Right lung (tissue), 2 donors: ENCODE measurements at regions not wholly inside any gene's neighbourhood (a gene's known extent, or its start where the extent isn't known, plus 50 kb on each side); places are given as distances from the start of the nearest gene placed in this dataset.
"Not testable (repeated sequence)": the region's sequence is repeated elsewhere in the genome, so short reads cannot be mapped to it uniquely, and the experiment has no call there.

ENCODE experiments used
- DNase-seq, 2 donors: peaks; one replicate each; pipeline ENCODE4 v3.0.0-alpha.2; 2013

DNA sequence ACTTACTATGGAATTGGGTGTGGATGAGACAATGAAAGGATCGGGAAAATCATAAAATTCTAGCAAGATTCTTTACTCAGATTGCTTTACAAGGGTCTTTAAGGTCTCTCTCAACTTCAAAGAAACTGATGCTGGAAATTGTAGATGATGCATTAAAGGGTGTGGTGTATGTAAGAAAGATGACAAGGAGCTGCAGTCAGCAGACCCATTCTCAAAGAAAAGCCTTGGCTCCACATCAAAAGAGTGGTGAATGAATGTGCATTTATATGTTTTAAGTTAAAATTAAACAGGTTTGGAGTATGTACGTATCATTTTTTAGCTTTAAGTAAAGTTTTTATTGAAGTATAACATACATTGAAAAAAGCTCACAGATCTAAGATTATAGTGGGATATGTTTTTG lies 194.5 kb downstream of the C12orf75 start:
- no peak for DNase-seq

DNA sequence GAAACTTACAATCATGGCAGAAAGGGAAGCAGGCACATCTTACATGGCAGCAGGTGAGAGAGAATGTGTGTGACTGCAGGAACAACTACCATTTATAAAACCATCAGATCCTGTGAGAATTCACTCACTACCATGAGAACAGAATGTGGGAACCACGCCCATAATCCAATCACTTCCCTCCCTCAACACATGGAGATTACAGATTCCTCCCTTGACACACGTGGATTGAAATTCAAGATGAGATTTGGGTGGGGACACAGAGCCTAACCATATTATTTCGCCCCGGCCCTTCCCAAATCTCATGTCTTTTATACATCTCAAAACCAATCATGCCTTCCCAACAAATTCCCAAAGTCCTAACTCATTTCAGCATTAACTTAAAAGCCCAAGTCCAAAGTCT lies 203.6 kb downstream of the C12orf75 start:
- DNase-seq, result no peak

DNA sequence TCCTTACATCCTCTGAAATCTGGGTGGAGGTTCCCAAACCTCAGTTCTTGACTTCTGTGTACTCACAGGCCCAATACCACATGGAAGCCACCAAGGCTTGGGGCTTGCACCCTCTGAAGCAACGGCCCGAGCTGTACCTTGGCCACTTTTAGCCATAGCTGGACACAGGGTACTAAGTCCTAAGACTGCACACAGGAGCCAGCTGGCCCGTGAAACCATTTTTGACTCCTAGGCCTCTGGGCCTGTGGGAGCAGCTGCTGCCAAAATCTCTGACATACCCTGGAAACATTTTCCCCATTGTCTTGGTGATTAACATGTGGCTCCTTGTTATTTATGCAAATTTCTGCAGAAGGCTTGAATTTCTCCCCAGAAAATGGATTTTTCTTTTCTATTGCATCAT lies 204.5 kb downstream of the C12orf75 start:
- not testable (repeated sequence) for DNase-seq

DNA sequence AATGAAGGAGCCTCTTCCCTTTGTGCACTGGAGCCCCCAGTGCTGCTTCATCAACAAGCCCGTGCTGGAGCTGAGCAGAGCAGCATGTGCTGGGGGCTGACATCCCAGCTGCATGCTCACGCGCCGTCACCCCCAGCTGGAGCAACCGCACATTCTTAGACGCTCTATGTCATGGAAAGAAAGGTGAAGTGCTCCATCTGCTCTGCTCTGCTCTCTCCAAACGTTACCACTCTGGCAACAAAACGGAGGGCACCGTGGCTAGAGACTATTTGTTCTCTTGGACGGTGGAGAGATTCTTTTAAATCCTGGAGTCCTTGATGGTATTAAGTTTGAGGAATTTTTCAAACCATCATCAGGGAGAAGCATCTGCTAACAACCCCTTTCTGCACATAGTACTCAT lies 208.4 kb downstream of the C12orf75 start:
- DNase-seq, result no peak

DNA sequence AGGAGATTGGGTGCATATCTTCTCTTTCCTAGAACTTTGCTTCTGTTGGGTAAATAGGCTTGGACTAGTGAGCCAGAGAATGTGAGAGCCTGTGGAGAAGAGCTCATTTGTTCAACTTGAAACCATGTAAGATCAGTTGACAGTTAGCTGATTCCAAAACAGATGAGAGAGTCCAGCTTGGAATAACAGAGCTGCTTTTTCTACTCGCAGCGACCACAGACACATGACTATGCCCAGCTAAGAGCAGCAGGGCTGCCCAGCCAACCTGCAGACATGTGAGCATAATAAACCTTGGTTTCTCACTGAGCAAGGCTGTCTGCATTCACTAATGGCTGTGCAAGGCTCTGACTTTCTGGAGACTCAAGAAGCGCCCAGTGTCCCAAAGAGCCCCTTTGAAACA lies 209.2 kb downstream of the C12orf75 start:
- no peak for DNase-seq

DNA sequence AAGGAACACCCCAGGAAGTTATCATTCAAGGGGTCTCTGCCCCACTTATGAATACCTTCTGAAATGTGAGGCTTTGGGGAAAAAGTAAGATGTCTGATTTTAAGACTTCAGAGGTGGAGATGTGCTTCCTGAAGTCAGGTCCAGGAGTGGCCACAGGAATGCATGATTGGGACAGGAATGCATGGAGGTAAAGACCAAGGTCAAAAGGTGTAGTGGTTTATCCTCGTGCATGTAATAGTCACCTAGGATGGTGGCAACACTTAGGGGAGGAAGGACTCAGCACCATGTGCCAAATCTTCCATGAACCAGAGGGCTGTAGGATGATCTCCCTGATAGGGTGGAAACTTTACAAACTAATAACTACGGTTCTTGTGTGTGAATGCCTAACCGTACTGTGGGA lies 217.3 kb downstream of the C12orf75 start:
- no peak for DNase-seq

DNA sequence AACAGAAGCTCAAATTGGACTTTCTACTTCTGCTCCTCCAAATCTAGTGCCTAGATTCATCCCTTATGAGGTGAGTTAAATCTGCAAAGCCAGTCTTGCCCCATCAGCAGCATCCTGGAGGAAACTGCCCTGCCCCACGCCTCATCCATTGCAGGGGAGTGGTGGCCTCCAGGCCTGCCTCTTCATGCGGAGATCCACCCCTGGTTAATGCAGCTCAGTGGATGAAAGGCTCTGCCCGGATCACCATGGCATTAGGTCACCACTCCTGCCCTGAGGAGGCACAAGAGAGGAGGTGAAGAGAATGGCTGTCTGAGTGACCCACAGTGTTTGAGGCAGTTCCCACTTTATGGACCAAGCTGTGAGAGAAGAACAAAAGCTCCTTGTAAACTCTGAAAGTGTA lies 218.1 kb downstream of the C12orf75 start:
- DNase-seq, result no peak

DNA sequence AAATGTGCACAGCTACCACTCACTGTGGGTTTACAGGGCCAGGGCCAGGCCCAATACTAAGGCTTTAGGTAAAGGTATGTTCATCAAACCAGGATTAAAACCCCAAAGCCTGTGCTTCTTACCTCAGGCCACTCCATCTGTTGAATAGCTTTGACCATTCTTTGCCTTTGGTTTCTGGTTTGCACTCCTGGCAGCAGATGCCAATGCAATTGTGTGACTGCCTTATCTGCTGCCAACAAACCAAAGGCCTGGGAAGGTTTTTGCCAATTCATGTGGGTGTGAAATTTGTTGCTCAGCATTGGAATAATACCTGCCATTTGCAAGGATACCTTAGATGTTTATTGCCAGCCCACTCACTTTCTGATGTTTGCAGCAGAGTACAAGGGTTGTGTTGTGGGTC lies 221.6 kb downstream of the C12orf75 start:
- no peak for DNase-seq

DNA sequence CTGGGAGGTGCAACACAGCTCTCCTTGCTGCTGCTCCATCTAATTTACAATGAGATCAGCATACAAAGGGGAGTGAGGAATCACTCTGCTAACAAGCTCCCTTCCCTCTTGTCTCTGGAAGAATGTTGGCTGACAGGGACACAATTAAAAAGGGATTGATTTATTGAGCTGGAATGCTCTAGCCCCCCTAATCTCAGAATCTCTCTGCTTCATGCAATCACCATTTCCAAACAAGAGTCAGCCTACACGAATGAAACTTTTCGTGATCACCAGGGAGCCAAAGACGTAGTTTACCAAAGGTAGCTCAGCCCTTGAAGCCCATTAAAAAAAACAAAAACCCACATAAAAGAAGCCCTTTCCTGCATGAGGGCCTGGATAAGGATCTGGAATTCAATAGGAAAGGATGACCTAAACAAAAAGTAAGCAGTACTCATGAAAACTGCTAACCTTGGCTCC lies 223.8 kb downstream of the C12orf75 start:
- no peak for DNase-seq

DNA sequence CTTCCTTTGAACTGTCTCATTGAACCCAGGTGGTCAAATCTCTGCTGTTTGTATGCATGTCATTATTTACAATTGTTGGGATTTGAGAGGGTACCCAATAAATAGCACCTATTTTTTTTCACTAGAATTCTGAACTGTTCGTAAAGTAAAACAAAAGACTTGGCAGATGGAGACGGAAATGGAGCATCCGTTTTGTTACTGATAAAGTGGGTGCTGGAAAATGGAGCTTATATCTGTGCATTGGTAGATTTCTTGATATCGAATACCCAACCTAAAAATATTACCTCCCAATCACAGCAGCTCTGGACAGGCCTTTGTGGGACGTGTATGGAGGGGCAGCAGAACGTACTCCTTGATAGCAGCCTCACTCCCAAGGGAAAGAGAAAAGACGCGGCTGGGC lies 224.4 kb downstream of the C12orf75 start:
- DNase-seq, result no peak

DNA sequence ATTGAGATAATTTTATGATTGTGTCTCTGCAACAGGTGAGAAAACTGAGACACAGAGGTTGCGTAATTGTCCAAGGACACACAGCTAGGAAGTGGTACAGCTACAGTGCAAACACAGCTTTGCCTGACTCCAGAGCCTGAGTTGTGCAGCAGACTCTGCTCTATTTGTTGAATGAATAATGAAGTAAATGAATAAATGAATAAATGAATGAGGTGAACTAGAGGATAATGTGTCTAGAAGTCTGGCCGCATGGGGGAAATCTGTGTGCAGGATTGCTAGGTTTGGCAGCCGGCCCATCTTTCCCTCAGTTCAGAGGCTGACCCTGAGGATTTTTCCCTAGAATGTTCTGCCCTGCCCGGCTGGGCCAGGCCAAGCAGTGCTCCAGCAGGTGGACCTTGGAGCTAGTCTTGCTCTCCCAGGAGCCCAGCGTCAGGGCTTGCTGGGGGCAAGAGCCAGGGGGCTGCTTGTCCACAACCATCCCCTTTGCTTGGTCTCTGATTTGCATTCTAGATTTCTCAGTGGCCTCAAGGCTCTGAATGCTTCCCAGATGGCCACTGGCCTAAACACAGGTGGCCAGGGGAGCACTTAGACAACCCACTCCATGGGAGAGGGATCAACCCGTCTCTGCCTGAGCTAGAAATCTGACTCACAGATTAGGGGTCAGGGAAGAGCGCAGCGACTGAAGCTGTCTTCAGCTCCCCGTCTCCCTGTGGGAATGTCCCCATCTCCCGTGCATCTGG lies 225.2 kb downstream of the C12orf75 start:
- DNase-seq, result no peak

DNA sequence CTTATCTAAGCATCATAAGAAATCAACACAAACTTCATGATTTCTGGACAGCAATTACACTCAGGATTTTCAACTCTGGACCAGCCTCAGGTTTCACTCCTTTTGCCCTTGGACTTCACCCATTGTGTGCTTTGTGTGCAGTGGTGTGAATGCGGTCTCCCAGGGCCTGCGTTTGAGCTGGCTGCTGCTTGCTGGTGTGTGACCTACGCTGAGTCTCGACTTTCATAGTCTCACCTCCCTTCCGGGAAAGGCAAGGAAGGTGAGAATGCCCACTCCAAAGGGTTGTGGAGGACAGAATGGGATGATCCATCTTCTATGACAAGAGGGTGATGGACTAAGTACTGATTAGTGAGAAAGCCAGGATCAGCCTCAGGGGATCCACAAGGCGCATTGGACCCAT lies 228.8 kb downstream of the C12orf75 start:
- no peak for DNase-seq

DNA sequence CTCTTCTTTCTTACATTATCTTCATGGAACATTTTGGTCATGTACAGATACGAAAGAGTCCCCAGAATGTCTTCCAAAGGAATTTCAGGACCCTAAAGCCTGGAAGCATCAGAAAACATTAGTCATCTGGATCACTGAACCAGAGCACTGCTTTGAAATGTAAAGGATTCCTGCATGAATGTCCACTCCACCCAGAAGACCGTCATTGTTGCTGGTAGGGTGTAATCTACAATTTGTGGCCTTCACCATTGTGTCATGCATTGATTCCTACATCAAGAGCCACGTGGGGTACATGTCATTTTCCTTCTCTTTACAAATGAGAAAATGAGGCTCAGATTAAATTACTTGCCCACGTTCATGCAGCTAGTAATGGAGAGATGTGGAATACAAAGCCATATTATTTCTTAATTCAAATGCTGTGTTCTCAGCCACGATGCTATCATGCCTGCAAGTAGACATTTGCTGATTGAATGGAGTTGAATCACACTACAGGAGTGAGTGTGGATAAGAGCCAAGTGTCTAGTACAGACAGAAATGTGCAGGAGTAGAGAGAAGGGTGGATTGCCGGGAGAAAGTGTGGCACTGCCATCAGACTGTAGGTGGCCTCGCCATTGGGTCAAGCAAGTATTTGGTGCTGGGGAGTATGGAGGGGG lies 231.2 kb downstream of the C12orf75 start:
- peak; percentile 34 to 35 for DNase-seq

DNA sequence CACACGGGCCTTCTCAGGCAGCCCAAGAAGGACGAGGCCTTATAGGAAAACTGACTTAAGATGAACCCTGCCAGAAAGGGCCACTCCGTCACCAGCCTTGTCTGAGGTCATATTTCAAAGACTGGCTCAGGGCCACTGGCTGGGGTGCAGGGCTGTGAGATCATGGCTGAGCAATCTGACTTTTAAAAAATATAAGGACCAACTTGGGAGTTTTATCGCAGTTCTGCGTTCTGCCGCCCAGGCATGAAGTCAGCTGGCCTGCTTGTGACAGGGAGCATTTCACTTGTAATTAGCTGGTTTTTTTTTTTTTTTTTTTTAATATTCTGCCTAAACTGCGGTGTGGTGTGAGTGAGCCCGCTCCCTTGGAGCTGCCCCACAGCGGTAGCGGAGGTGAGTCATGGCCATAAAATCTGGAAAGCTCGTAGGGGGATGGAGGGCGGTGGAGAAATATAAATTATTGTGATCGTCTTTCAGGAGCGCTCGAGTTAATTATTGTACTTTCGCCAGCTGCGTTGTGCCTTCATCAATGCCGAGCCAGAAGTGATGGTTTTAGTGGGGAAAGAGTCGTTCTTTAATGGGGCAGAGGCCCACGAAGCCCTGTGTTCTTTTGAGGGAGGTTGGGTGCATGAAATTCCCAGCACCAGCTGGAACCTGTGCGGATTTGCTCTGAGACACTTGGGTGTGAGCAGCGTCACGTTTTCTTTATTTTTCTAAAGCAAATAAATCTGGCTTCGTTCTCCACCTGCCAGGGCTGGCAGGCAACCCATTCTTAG lies 231.9 kb downstream of the C12orf75 start:
- DNase-seq, result peak in 1 of 2 donors; percentile 34

DNA sequence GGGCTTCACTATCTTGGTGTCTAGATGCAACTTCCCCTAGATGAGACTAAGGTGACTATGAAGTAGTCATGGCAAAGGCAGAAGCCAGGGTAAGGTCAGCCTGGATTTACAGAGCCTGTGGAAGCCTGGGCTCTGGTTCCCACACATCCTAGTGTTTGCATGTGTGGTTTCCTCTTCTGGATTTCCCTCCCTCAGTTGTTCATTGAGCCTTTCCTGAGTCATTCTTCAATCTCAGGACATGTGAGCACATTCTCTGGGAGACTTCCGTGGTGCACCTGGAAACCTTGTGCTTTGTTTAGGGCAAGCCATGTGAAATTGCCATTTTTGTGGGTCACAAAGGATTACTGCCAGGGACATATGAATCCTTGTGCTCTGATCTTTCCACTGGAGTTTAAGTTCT lies 236.6 kb downstream of the C12orf75 start:
- no peak for DNase-seq

DNA sequence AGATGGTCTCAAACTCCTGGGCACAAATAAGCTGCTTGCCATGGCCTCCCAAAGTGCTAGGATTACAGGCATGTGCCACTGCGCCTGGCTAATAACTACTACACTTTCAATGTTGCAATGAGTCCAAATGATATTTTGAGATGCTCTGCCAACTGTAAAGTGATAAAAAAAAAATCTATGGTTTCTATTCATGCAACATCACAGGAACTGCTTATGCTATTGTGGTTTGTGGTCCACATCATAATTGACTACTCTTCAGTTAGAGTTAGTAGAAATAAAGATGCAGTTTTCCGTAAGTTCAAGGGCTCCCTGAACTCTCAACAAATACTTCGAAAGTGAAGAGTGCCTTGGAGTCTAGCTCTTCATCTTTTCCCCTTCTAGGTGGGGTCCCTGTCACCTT lies 239.4 kb downstream of the C12orf75 start:
- DNase-seq, result no peak

DNA sequence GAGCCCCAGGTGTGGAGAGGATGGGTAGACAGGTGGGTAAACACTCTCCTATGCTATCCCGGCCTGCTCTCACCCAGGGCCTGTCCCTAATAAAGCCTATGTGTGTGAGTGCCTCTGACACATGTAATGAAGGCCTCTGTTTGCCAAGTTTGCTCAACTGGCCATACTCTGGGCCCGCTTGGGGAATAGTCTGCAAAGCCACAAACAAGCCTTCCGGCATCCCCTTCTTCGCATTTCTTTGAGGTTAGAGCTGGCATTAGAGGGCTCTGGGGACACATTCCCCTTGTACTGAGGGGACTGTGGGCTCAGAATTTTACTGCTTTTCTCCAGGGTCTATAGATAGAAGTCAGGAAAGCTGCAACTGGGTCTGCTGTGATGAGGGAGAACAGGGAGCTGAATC lies 240.5 kb downstream of the C12orf75 start:
- DNase-seq, result no peak

DNA sequence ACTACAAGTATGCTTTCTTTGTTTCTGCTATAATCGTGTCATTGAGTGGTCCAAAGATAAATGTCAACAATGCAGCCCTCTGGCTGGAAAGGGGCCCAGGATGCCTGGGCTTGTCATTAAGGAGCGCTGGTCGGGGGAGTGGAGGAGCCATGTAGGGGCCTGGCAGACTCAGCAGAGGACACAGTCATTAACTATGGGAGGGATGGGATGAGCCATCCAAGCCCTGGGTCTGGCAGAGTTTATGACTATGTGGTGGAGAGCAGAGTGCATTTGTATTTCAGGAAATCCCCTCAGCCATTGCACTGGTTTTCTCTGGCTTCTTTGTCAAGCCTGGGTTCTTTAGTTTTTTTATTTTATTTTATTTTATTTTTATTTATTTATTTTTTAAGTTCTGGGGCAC lies 243.1 kb downstream of the C12orf75 start:
- no peak for DNase-seq

DNA sequence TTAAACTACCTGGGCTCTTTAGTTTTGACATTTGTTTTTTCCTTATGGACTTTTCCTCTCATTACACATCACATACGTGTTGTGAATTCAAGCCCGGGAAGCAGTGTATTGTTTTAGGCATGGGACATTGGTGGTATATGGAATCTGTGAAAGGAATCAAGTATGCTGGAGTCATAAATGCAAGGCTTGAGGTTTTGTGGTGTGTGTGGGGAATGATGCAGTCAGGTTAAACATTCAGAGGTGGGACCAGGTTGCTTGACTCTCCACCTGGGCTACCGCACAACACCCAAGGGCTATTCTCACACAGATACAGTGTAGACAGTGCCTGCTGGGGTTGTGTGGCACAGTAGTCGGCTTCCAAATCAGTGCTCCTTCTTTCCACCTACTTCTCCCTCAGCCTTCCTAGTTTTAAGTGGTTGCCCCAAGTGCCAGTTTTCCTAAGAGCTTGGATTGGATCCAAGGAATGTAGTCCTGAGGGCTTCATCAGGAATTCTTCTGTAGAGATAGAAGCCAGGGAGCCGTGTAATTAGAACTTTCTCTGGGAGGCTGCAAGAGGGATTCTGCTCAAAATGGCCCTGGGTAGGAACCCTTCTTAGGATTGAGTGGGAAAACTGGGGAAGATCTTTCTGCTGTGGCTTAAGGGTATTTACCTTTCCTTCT lies 243.7 kb downstream of the C12orf75 start:
- DNase-seq, result no peak

DNA sequence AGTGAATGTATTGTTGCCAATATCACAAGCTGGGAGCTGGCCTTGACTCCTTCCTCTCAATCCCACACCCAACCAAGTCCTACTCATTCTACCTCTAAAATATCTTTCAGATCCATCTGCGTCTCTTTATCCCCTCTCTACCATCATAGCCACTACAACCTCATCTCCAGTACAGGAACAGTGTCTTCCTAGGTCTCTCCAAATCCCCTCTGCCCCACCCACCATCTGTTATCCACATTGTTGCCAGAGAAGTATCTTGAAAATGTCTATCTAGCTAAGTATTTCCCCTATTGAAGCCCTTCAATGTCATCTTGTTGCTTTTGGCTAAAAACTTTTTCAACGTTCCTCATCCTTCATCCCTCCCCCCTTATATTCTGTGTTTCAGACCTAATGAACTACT lies 244.7 kb downstream of the C12orf75 start:
- no peak for DNase-seq

DNA sequence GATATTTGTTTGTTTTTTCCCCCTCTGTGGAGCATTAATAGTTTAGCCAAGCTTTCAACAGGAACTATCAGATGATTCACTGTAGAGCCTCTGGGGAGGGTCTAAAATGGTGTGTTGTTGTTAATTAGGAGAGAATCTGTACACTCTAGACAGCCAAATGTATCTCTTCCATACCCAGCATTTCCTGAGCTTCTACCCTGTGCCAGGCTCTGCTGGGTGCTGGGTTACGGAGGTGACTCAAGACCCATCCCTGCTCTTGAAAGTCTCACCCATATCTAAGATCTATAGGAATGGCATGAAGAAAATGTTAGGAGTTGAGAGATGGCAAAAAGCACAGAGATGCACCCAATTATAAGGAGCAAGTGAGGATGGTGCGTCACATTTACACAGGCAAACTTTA lies 245.8 kb downstream of the C12orf75 start:
- DNase-seq, result no peak

DNA sequence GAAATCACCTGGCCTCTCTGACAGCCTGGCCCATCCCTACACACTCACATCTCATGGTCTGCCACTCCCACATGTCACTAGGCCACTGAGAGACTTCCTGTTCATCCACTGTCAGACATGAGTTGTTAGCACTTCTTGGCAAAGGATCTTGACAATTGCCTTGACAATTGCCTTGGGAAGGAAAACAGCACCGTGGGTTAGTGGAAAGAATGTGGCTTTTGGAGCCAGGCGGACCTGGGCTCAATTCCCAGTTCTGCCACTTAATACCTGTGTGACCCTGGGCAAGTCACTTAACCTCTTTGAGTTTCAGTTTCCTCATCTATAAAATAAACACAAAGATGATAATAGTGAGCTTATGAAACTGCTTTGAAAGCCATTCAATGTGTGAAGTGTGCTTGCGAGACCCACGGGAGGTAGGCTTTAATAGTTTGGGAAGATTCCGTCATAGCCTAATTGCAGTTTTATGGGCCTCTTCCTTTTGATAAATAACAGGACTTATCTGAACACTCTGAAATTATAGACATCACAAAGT lies 250.4 kb downstream of the C12orf75 start:
- no peak for DNase-seq
